Lower lobe of right lung (tissue), 2 donors: ENCODE measurements at regions not wholly inside any gene's neighbourhood (a gene's known extent, or its start where the extent isn't known, plus 50 kb on each side); places are given as distances from the start of the nearest gene placed in this dataset.
"Not testable (repeated sequence)": the region's sequence is repeated elsewhere in the genome, so short reads cannot be mapped to it uniquely, and the experiment has no call there.

Experiments used
- ATAC-seq, 2 donors: fragments of 200-7000 bp; cut with Tn5 transposase; one replicate each; pipeline ENCODE4 v1.9.1; 2020 to 2022; ENCODE audit warnings: mild to moderate bottlenecking in 2 of 2, moderate library complexity in 2 of 2
- DNase-seq: peaks from one replicate; pipeline ENCODE4 v3.0.0-alpha.2; 2020
- H3K27ac ChIP-seq: fragments of 200-600 bp; one replicate; pipeline ENCODE4 v1.8.0; 2022
- H3K27me3 ChIP-seq: fragments of 200-600 bp; one replicate; pipeline ENCODE4 v1.8.0; 2022; ENCODE audit warnings: low read depth
- H3K36me3 ChIP-seq: fragments of 200-600 bp; one replicate; pipeline ENCODE4 v1.8.0; 2022; ENCODE audit warnings: mild to moderate bottlenecking
- H3K4me1 ChIP-seq: fragments of 200-600 bp; one replicate; pipeline ENCODE4 v1.8.0; 2022
- H3K4me3 ChIP-seq: fragments of 200-600 bp; one replicate; pipeline ENCODE4 v1.8.0; 2022; ENCODE audit warnings: mild to moderate bottlenecking
- H3K9me3 ChIP-seq: fragments of 200-600 bp; one replicate; pipeline ENCODE4 v1.8.0; 2022
- intact Hi-C: fragments of 100-400 bp; cut with DNase I; formaldehyde crosslinking; loops from one replicate; pipeline ENCODE4 v1.11.0; 2022
- TF ChIP-seq, protein P1 (sequence below): fragments of 200-600 bp; IDR thresholded peaks from one replicate; pipeline ENCODE4 v1.8.0; 2022; ENCODE audit warnings: antibody characterized with exemption, mild to moderate bottlenecking
- donor health status: DM: no; HTN: yes; CAD: no; lungs with severe emphysema.

DNA sequence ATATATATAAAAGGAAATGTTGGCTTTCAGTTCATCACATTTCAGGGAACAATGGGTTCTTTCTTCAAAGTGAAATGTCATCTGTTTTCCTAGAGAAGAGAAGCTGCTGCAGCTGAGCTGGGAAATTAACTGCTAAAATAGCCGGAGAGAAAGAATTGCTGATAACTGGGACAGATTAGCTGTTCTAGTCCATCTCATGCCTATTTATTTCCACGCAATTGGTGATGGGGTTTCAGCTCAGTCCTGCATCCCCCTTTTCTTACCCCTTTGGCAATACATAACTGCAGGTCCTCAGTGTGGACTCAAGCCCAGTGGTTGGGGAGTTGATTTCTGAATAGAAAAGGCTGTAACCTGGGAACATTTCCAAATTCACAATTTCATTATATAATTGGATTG is 436.9 kb upstream of the TMEM132C start:
- no peak overlapping the region for H3K27ac ChIP-seq
- H3K9me3 ChIP-seq: no peaks in the 10 kb centered on the region
- H3K4me1 ChIP-seq: no peaks in the 10 kb centered on the region
- no peaks in the 10 kb centered on the region for H3K36me3 ChIP-seq
- DNase-seq (no peak), ATAC-seq (no peak)
- H3K4me3 ChIP-seq: no peak overlapping the region
- intact Hi-C loops: no loop called here
- H3K27me3 ChIP-seq: no peaks in the 10 kb centered on the region
- TF ChIP-seq, protein P1, sequence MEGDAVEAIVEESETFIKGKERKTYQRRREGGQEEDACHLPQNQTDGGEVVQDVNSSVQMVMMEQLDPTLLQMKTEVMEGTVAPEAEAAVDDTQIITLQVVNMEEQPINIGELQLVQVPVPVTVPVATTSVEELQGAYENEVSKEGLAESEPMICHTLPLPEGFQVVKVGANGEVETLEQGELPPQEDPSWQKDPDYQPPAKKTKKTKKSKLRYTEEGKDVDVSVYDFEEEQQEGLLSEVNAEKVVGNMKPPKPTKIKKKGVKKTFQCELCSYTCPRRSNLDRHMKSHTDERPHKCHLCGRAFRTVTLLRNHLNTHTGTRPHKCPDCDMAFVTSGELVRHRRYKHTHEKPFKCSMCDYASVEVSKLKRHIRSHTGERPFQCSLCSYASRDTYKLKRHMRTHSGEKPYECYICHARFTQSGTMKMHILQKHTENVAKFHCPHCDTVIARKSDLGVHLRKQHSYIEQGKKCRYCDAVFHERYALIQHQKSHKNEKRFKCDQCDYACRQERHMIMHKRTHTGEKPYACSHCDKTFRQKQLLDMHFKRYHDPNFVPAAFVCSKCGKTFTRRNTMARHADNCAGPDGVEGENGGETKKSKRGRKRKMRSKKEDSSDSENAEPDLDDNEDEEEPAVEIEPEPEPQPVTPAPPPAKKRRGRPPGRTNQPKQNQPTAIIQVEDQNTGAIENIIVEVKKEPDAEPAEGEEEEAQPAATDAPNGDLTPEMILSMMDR: no peak

- H3K27ac ChIP-seq: no peak overlapping the region
- H3K4me1 ChIP-seq: no peaks in the 10 kb centered on the region
- no peak for DNase-seq
- H3K36me3 ChIP-seq: no peaks in the 10 kb centered on the region
- H3K9me3 ChIP-seq: no peaks in the 10 kb centered on the region
- H3K27me3 ChIP-seq: no peaks in the 10 kb centered on the region
- TF ChIP-seq, protein P1: no peak
- H3K4me3 ChIP-seq: no peak overlapping the region
- intact Hi-C loops: no loop called here
- no peak for ATAC-seq
Measured at GRCh38 chr12:127830730-127831129, 436.2 kb upstream of the TMEM132C start.

- H3K4me3 ChIP-seq: no peak overlapping the region
- ATAC-seq (no peak), DNase-seq (no peak)
- no peaks in the 10 kb centered on the region for H3K9me3 ChIP-seq
- intact Hi-C loops: no loop called here
- TF ChIP-seq, protein P1: no peak
- H3K4me1 ChIP-seq: no peaks in the 10 kb centered on the region
- H3K27ac ChIP-seq: no peak overlapping the region
- H3K27me3 ChIP-seq: no peaks in the 10 kb centered on the region
- H3K36me3 ChIP-seq: no peaks in the 10 kb centered on the region
Measured at GRCh38 chr12:127832172-127832571, 434.8 kb upstream of the TMEM132C start.

GRCh38 chr12:127836802-127837201 is 430.2 kb upstream of the TMEM132C start:
- ATAC-seq, intact Hi-C loops, H3K27me3 ChIP-seq, H3K27ac ChIP-seq, H3K9me3 ChIP-seq, H3K4me1 ChIP-seq, H3K36me3 ChIP-seq, DNase-seq, H3K4me3 ChIP-seq: not testable (repeated sequence)

DNA sequence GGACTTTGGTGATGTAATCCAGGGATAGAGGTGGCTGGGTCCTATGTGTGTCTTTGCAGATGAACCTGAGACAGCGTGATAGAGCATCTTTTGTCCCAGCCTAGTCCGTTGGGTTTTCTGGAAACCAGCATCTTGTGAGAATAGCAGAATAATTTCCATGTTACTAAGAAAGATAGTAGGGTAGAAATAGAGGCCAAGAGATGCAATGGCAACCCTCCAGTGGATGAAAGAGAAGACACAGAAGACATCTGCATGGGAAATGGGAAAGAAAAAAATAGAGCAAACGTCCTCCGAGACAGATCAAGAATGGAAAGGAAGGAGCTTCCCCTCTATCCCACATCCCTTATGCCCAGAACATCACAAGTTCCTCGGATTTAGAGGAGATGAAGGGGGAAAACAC is 409.3 kb upstream of the TMEM132C start:
- DNase-seq (no peak), ATAC-seq (no peak)
- H3K36me3 ChIP-seq: no peaks in the 10 kb centered on the region
- no peaks in the 10 kb centered on the region for H3K4me1 ChIP-seq
- H3K4me3 ChIP-seq: no peak overlapping the region
- H3K9me3 ChIP-seq: no peaks in the 10 kb centered on the region
- no peaks in the 10 kb centered on the region for H3K27me3 ChIP-seq
- no peak overlapping the region for H3K27ac ChIP-seq
- TF ChIP-seq, protein P1: no peak
- intact Hi-C loops: no loop called here

DNA sequence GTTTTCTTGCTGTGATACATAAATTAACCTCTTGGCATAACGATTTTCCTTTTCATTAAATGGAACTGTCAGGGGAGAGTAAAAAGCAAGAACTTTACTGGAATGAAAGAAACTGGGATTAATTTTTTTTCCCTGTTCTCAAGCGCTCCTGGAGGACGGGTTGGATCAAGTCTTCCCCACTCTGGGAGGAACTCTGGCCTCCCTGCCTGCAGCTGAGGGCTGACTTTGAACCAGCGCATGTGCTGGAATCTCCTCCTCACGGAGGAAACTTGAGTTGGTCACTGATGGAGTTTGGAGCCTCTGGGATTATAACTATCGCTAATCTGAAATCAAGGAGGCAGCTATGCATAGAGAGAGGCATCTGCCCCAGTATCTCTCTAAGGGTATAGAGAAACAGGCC is 406.4 kb upstream of the TMEM132C start:
- ATAC-seq: no peak
- TF ChIP-seq, protein P1: no peak
- H3K27ac ChIP-seq: no peak overlapping the region
- DNase-seq: no peak
- no peak overlapping the region for H3K4me3 ChIP-seq
- H3K9me3 ChIP-seq: no peaks in the 10 kb centered on the region
- intact Hi-C loops: no loop called here
- no peaks in the 10 kb centered on the region for H3K4me1 ChIP-seq
- H3K27me3 ChIP-seq: no peaks in the 10 kb centered on the region
- no peaks in the 10 kb centered on the region for H3K36me3 ChIP-seq
